NK-92 treated with Interleukin-12 subunit alpha and Interleukin-12 subunit beta, amount 100 ng/mL, for 24 hours (cell line): ENCODE measurements at regions not wholly inside any gene's neighbourhood (a gene's known extent, or its start where the extent isn't known, plus 50 kb on each side); places are given as distances from the start of the nearest gene placed in this dataset.
A peak's percentile ranks its signal among the peaks of the same experiment; 100 is the strongest.

Experiments used
- DNase-seq: peaks from one replicate; lab custom pipeline; 2025; lab: John Stamatoyannopoulos, UW

- no peak for DNase-seq
Measured at GRCh38 chr2:88283886-88284592, 113.9 kb downstream of the THNSL2 start.

DNA sequence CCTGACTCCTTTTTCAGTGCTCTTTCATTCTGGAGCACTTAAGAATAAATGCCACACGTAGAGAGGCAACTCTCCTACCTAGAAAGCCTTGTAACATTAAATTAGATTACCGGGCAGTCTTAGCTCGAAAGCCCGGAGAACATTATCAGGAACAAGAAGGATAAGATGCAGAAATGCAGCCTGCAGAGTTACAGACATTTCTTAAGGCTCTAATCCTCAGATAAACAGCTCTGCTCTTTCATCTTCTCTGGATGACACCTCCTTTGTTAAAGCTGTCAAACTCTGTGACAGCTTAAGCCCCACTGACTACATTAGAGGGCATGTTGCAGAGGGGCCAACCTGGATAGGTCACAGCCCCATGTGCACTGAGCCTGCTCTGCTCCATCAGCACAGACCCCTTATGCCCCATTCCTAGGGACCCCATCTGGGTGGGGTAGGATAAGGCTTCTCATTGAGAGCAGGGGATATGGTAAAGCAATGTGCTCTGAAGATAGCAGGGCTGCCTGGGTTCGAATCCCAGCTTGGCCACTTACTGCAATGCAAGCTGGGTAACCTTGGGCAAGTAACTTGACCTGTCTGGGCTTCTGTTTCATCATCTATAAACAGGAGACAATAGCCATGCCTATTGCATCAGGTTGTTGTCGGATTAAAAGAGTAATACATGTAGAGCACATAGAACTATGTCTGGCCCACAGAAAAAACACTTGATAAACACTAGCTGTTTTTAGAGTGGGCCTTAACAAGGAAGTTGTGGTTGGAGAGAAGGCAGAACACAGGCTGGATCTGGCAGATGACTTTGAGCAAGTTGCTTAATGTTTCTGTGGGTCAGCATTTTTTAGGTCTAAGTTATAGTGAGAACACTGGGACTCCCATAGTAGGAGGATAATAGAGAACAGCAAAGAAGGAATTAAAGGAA lies 111.4 kb downstream of the THNSL2 start:
- no peak for DNase-seq

GRCh38 chr2:88269836-88270235 lies 99.7 kb downstream of the THNSL2 start:
- no peak for DNase-seq

- no peak for DNase-seq
Measured at GRCh38 chr2:88265352-88266303, 95.5 kb downstream of the THNSL2 start.

DNA sequence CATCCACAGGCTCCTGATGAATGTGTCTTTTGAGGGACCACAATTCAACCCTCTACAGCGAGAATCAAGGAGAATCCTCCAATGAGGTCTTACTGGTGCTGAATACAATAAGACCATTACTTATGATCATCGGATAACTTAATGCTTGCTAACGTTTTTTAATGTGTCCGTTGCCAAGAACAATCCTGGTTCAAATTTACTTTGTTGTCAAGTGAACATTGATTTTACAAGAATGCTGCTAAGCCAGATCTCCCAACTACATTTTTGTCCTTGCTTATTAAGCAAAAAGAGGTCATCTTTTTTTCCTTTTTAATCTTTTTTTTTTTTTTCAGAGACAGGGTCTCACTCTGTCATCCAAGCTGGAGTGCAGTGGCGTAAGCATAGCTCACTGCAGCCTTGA lies 93.7 kb downstream of the THNSL2 start:
- DNase-seq = no peak

- DNase-seq = no peak
Measured at GRCh38 chr2:88261725-88262124, 91.6 kb downstream of the THNSL2 start.

GRCh38 chr2:88258208-88258607 lies 88.1 kb downstream of the THNSL2 start:
- no peak for DNase-seq

GRCh38 chr2:88254437-88255091 lies 84.4 kb downstream of the THNSL2 start:
- DNase-seq = no peak

GRCh38 chr2:88253997-88254396 lies 83.9 kb downstream of the THNSL2 start:
- no peak for DNase-seq

DNA sequence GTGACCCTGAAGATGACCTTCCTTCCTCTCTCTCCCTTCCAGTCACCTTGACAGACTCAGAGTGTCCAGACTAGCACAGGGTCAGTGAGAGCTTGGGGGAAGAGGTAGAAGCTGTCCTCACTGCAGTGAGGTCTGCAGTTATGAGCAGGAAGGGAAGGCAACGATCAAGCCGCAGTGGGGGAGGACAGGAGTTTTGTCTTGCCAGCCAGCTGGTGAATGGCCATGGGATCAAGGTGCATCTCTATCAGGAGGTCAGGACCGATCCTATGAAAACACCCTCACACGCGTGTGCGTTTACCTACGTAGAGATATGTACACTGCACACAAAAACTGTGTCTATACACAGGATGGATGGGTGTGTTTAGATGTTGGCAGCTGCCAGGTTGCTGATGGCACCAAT lies 83.2 kb downstream of the THNSL2 start:
- no peak for DNase-seq

DNA sequence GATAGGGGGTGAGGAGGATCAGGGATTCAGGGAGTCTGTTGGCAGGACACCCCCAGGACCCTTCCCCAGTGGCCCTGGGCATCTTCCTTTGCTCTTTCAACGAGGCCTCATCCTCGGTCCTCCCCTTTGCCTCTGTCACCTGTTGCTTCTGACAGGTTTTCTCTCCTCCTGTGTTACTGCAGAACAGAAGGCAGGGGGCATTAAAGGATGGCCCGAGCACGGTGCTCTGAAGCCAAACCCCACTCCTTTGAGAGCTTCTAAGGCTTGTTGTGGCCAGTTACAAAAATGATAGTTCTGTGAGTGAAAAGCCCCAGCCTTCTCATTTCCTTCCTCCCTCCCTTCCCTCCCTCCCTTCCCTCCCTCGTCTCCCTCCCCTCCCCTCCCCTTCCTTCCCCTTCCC lies 82.5 kb downstream of the THNSL2 start:
- DNase-seq = no peak

DNA sequence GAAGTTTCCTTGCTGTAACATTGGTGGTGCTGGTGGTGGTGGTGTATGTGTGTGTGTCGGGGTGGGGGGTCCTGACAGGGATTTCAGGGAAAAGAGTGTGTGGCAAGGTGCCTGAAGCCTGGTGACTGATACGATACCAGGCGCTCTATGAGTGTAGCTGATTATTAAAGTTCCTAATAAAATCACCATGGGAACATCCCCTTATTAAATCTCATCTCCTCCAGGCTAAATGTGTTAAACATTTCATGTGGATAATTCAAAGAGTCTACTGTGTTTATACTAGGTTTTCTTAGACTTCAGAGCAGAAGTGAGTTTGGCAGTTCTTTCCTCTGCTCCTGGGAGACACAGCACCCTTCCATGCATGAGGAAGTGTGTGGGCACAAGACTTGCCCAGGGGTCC lies 82.0 kb downstream of the THNSL2 start:
- DNase-seq = no peak

DNA sequence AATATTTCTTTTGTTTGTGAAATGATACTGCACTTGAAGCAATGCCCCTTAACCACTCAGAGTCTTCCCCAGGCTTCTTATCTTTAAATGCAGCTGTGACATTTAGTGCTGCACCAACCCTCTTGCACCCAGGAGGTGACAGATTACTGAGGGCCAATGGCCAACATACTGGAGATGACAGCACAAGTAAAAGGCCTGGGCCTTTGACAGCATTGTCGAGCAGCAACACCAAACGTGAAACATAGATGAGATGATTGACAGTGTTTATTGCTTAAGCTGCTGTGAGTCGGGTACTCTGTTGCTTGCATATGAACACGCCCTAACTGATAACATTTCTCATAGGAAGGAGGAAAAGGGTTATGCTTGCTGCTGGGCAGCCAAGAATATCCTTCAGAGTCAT lies 80.3 kb downstream of the THNSL2 start:
- DNase-seq = no peak

DNA sequence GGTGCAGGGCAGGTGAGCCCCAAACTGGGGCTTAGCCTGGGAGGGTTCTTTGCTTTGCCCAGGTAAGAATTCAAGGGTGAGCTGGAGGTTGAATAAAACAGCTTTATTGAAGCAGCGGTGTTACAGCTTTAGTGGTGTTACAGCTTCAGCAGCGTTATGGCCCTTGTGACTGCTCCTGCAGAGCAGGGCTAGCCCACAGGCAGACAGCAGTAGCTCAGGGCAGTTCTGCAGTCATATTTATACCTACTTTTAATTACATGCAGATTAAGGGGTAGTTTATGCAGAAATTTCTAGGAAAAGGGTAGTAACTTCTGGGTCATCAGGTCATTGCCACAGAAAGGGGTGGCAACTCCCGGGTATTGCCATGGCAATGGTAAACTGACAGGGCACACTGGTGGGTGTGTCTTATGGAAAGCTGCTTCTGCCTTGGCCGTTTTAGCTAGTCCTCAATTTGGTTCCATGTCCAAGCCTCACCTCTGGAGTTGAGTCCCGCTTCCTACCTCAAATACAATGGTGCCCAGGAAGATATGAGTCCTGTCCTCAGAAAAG lies 78.2 kb downstream of the THNSL2 start:
- no peak for DNase-seq

GRCh38 chr2:88247531-88247930 lies 77.4 kb downstream of the THNSL2 start:
- peak; percentile 26 for DNase-seq

- DNase-seq = no peak
Measured at GRCh38 chr2:88245109-88245508, 75.0 kb downstream of the THNSL2 start.

DNA sequence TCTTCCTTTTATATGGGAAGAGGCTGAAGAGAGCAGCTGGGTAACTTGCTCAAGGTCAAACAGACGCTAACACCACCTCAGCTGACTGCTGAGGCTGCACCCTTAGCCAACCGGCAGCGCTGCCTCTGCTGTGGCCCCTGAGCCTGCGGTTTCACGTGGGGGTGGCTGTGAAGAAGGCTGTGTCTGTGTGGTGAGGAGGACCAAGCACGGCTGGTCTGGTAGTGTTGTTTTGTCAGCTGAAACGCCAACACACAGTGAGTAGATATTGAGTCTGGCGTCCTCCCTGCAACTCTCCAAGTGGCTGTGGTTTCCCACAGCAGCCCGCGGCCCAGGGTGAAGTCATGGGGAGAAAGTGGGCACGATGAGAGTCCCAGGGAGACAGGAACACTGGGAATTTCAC lies 69.6 kb downstream of the THNSL2 start:
- DNase-seq = peak; percentile 91

DNA sequence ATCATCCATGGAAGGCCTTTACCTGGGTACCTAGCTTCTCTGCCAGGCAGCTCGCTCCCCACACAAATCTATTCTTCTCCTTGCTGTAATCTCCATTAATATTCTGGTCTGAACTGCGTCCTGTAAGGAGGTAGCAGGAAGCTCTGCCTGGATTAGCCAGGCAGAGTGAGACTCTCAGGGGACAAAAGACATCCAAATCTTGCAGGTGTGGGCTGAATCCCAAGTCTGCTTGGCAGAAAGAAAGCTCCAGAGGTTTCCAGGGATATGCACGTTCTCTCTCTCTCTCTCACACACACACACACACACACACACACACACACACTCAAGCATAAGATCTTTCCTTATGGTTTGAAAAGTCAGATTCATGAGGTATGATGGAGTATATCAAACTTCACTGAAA lies 66.5 kb downstream of the THNSL2 start:
- no peak for DNase-seq
